ENCODE measurements at regions not wholly inside any gene's neighbourhood (a gene's known extent, or its start where the extent isn't known, plus 50 kb on each side); places are given as distances from the start of the nearest gene placed in this dataset.

GRCh38 chr3:18643281-18643680, 218.1 kb upstream of the SATB1 start:
- Histone ChIP-seq H3K27me3 (replicated peaks; ENCODE audit: insufficient read depth) (no peaks in the 10 kb centered on the region), H3K4me2 (ENCODE audit: unreplicated experiment) (no peak overlapping the region), H3K9me3 (ENCODE audit: low read depth) (no peaks in the 10 kb centered on the region), H3K36me3 (ENCODE audit: low read depth) (no peaks in the 10 kb centered on the region), H3K27ac (no peak overlapping the region), H3K9ac (no peak overlapping the region), H4K20me1 (ENCODE audit: insufficient read depth) (no peaks in the 10 kb centered on the region), H3K9me2 (ENCODE audit: insufficient read depth) (no peaks in the 10 kb centered on the region), H3K79me2 (ENCODE audit: insufficient read depth) (no peaks in the 10 kb centered on the region), H3F3A (ENCODE audit: insufficient read depth) (no peaks in the 10 kb centered on the region), H3K4me3 (no peak overlapping the region), H3K4me1 (ENCODE audit: insufficient read depth) (no peaks in the 10 kb centered on the region), H2AFZ (no peak overlapping the region)
- in situ Hi-C loops (cut with MboI), result no loop called here
- 21% methylated on average over 3 of the region's 3 CpGs for WGBS, 2 experiments (ENCODE audit: low coverage in 1 of 2, low lambda C conversion rate in 2 of 2, missing lambda C conversion rate in 2 of 2)
- TF ChIP-seq EZH2phosphoT487 (IDR thresholded peaks at IDR 0.05; ENCODE audit: insufficient read depth, low read depth), result no peak
- no peak for TF ChIP-seq EZH2 (IDR thresholded peaks at IDR 0.05; ENCODE audit: insufficient read depth, poor library complexity, severe bottlenecking)
- DNase-seq, result no peak

- no peak overlapping the region for H3K9ac ChIP-seq
Observed at GRCh38 chr3:18641916-18642315, 216.8 kb upstream of the SATB1 start.

GRCh38 chr3:18635215-18635614, 210.1 kb upstream of the SATB1 start:
- TF ChIP-seq EZH2phosphoT487 (IDR thresholded peaks at IDR 0.05; ENCODE audit: insufficient read depth, low read depth), result no peak
- no peak for TF ChIP-seq EZH2 (IDR thresholded peaks at IDR 0.05; ENCODE audit: insufficient read depth, poor library complexity, severe bottlenecking)
- Histone ChIP-seq H3K4me3 (no peak overlapping the region), H3K79me2 (ENCODE audit: insufficient read depth) (no peaks in the 10 kb centered on the region), H3F3A (ENCODE audit: insufficient read depth) (no peaks in the 10 kb centered on the region), H3K27me3 (replicated peaks; ENCODE audit: insufficient read depth) (no peaks in the 10 kb centered on the region), H3K9me3 (ENCODE audit: low read depth) (no peaks in the 10 kb centered on the region), H4K20me1 (ENCODE audit: insufficient read depth) (no peaks in the 10 kb centered on the region), H3K9ac (no peak overlapping the region), H3K36me3 (ENCODE audit: low read depth) (no peaks in the 10 kb centered on the region), H3K9me2 (ENCODE audit: insufficient read depth) (no peaks in the 10 kb centered on the region), H2AFZ (no peak overlapping the region), H3K4me1 (ENCODE audit: insufficient read depth) (no peaks in the 10 kb centered on the region), H3K27ac (no peak overlapping the region), H3K4me2 (ENCODE audit: unreplicated experiment) (no peak overlapping the region)
- in situ Hi-C loops (cut with MboI), result no loop called here
- WGBS, 2 experiments (ENCODE audit: low coverage in 1 of 2, low lambda C conversion rate in 2 of 2, missing lambda C conversion rate in 2 of 2), result 7 to 14% methylated on average over 3 of the region's 3 CpGs
- DNase-seq, result no peak

More at GRCh38 chr3:18641916-18642315, 216.8 kb upstream of the SATB1 start:
- Histone ChIP-seq H3K79me2 (ENCODE audit: insufficient read depth) (no peaks in the 10 kb centered on the region), H4K20me1 (ENCODE audit: insufficient read depth) (no peaks in the 10 kb centered on the region), H3K9me2 (ENCODE audit: insufficient read depth) (no peaks in the 10 kb centered on the region), H3K4me2 (ENCODE audit: unreplicated experiment) (no peak overlapping the region), H3K4me3 (no peak overlapping the region), H3F3A (ENCODE audit: insufficient read depth) (no peaks in the 10 kb centered on the region), H3K36me3 (ENCODE audit: low read depth) (no peaks in the 10 kb centered on the region), H3K27me3 (replicated peaks; ENCODE audit: insufficient read depth) (no peaks in the 10 kb centered on the region), H3K4me1 (ENCODE audit: insufficient read depth) (no peaks in the 10 kb centered on the region), H2AFZ (no peak overlapping the region), H3K9me3 (ENCODE audit: low read depth) (no peaks in the 10 kb centered on the region), H3K27ac (no peak overlapping the region)
- 58 to 65% methylated on average over 3 of the region's 3 CpGs for WGBS, 2 experiments (ENCODE audit: low coverage in 1 of 2, low lambda C conversion rate in 2 of 2, missing lambda C conversion rate in 2 of 2)
- no peak for TF ChIP-seq EZH2phosphoT487 (IDR thresholded peaks at IDR 0.05; ENCODE audit: insufficient read depth, low read depth)
- no peak for TF ChIP-seq EZH2 (IDR thresholded peaks at IDR 0.05; ENCODE audit: insufficient read depth, poor library complexity, severe bottlenecking)
- in situ Hi-C loops (cut with MboI), result no loop called here
- DNase-seq, result no peak

- H3K9me2 ChIP-seq (ENCODE audit: insufficient read depth), result no peaks in the 10 kb centered on the region
- TF ChIP-seq EZH2phosphoT487 (IDR thresholded peaks at IDR 0.05; ENCODE audit: insufficient read depth, low read depth) (no peak), EZH2 (IDR thresholded peaks at IDR 0.05; ENCODE audit: insufficient read depth, poor library complexity, severe bottlenecking) (no peak)
- no peaks in the 10 kb centered on the region for H3F3A ChIP-seq (ENCODE audit: insufficient read depth)
- H3K27ac ChIP-seq, result no peak overlapping the region
- in situ Hi-C loops (cut with MboI), result no loop called here
- WGBS, 2 experiments (ENCODE audit: low coverage in 1 of 2, low lambda C conversion rate in 2 of 2, missing lambda C conversion rate in 2 of 2), result 42% methylated on average over 6 of the region's 6 CpGs
- no peak overlapping the region for H3K9ac ChIP-seq
- no peak overlapping the region for H3K4me3 ChIP-seq
- no peaks in the 10 kb centered on the region for H4K20me1 ChIP-seq (ENCODE audit: insufficient read depth)
- no peaks in the 10 kb centered on the region for H3K27me3 ChIP-seq (replicated peaks; ENCODE audit: insufficient read depth)
- H3K4me1 ChIP-seq (ENCODE audit: insufficient read depth), result no peaks in the 10 kb centered on the region
- H3K79me2 ChIP-seq (ENCODE audit: insufficient read depth), result no peaks in the 10 kb centered on the region
- H3K4me2 ChIP-seq (ENCODE audit: unreplicated experiment), result no peak overlapping the region
- no peak for DNase-seq
- H2AFZ ChIP-seq, result no peak overlapping the region
- H3K9me3 ChIP-seq (ENCODE audit: low read depth), result no peaks in the 10 kb centered on the region
- H3K36me3 ChIP-seq (ENCODE audit: low read depth), result no peaks in the 10 kb centered on the region
Observed at GRCh38 chr3:18634461-18634860, 209.3 kb upstream of the SATB1 start.

GRCh38 chr3:18633002-18633401, 207.9 kb upstream of the SATB1 start:
- no peaks in the 10 kb centered on the region for H3K9me3 ChIP-seq (ENCODE audit: low read depth)
- TF ChIP-seq EZH2 (IDR thresholded peaks at IDR 0.05; ENCODE audit: insufficient read depth, poor library complexity, severe bottlenecking) (no peak), EZH2phosphoT487 (IDR thresholded peaks at IDR 0.05; ENCODE audit: insufficient read depth, low read depth) (no peak)
- 30 to 42% methylated on average over 7 of the region's 7 CpGs for WGBS, 2 experiments (ENCODE audit: low coverage in 1 of 2, low lambda C conversion rate in 2 of 2, missing lambda C conversion rate in 2 of 2)
- no peaks in the 10 kb centered on the region for H3K27me3 ChIP-seq (replicated peaks; ENCODE audit: insufficient read depth)
- H3F3A ChIP-seq (ENCODE audit: insufficient read depth), result no peaks in the 10 kb centered on the region
- H3K4me1 ChIP-seq (ENCODE audit: insufficient read depth), result no peaks in the 10 kb centered on the region
- in situ Hi-C loops (cut with MboI), result no loop called here
- no peak for DNase-seq
- no peak overlapping the region for H2AFZ ChIP-seq
- H3K4me2 ChIP-seq (ENCODE audit: unreplicated experiment), result no peak overlapping the region
- H4K20me1 ChIP-seq (ENCODE audit: insufficient read depth), result no peaks in the 10 kb centered on the region
- no peak overlapping the region for H3K27ac ChIP-seq
- H3K9me2 ChIP-seq (ENCODE audit: insufficient read depth), result no peaks in the 10 kb centered on the region
- H3K36me3 ChIP-seq (ENCODE audit: low read depth), result no peaks in the 10 kb centered on the region
- no peak overlapping the region for H3K4me3 ChIP-seq
- H3K79me2 ChIP-seq (ENCODE audit: insufficient read depth), result no peaks in the 10 kb centered on the region
- H3K9ac ChIP-seq, result no peak overlapping the region

Measured in GM23248 (cell line).